HG02938 (cell line): ENCODE measurements at regions not wholly inside any gene's neighbourhood (a gene's known extent, or its start where the extent isn't known, plus 50 kb on each side); places are given as distances from the start of the nearest gene placed in this dataset.
"Not testable (repeated sequence)": the region's sequence is repeated elsewhere in the genome, so short reads cannot be mapped to it uniquely, and the experiment has no call there.

ENCODE experiments used
- ATAC-seq: cut with Tn5 transposase; IDR thresholded peaks from one replicate; pipeline ENCODE4 v1.9.1; 2021; ENCODE audit warnings: mild to moderate bottlenecking, moderate library complexity; ENCODE audit not compliant: unreplicated experiment

GRCh38 chr6:21333715-21334114 is 259.8 kb upstream of the SOX4 start:
- no peak for ATAC-seq

GRCh38 chr6:21334651-21335050 is 258.9 kb upstream of the SOX4 start:
- no peak for ATAC-seq

- no peak for ATAC-seq
Measured at GRCh38 chr6:21335591-21335990, 258.0 kb upstream of the SOX4 start.

GRCh38 chr6:21337263-21337662 is 256.3 kb upstream of the SOX4 start:
- ATAC-seq, result no peak

- ATAC-seq, result no peak
Measured at GRCh38 chr6:21340573-21340972, 253.0 kb upstream of the SOX4 start.

GRCh38 chr6:21341910-21342309 is 251.6 kb upstream of the SOX4 start:
- ATAC-seq, result no peak

- no peak for ATAC-seq
Measured at GRCh38 chr6:21342501-21342900, 251.1 kb upstream of the SOX4 start.

- ATAC-seq, result not testable (repeated sequence)
Measured at GRCh38 chr6:21345704-21346103, 247.8 kb upstream of the SOX4 start.

- ATAC-seq, result no peak
Measured at GRCh38 chr6:21348146-21348503, 245.4 kb upstream of the SOX4 start.

- no peak for ATAC-seq
Measured at GRCh38 chr6:21348504-21349195, 244.9 kb upstream of the SOX4 start.

GRCh38 chr6:21349834-21350233 is 243.7 kb upstream of the SOX4 start:
- no peak for ATAC-seq

- ATAC-seq, result no peak
Measured at GRCh38 chr6:21350926-21351325, 242.6 kb upstream of the SOX4 start.

- ATAC-seq, result no peak
Measured at GRCh38 chr6:21352131-21352530, 241.4 kb upstream of the SOX4 start.

- no peak for ATAC-seq
Measured at GRCh38 chr6:21354805-21355238, 238.7 kb upstream of the SOX4 start.

- ATAC-seq, result no peak
Measured at GRCh38 chr6:21355638-21356037, 237.9 kb upstream of the SOX4 start.

- ATAC-seq, result no peak
Measured at GRCh38 chr6:21357262-21357661, 236.3 kb upstream of the SOX4 start.

- ATAC-seq, result no peak
Measured at GRCh38 chr6:21359926-21360325, 233.6 kb upstream of the SOX4 start.

- ATAC-seq, result no peak
Measured at GRCh38 chr6:21360336-21360735, 233.2 kb upstream of the SOX4 start.

GRCh38 chr6:21367148-21367547 is 226.4 kb upstream of the SOX4 start:
- no peak for ATAC-seq

GRCh38 chr6:21367649-21368154 is 225.8 kb upstream of the SOX4 start:
- no peak for ATAC-seq

- no peak for ATAC-seq
Measured at GRCh38 chr6:21371061-21371460, 222.5 kb upstream of the SOX4 start.

GRCh38 chr6:21371676-21372171 is 221.8 kb upstream of the SOX4 start:
- no peak for ATAC-seq
